ENCODE measurements at regions not wholly inside any gene's neighbourhood (a gene's known extent, or its start where the extent isn't known, plus 50 kb on each side); places are given as distances from the start of the nearest gene placed in this dataset.
"Not testable (repeated sequence)": the region's sequence is repeated elsewhere in the genome, so short reads cannot be mapped to it uniquely, and the experiment has no call there.

GRCh38 chr6:21856844-21857243 is 263.3 kb downstream of the SOX4 start:
- DNase-seq: no peak
- in situ Hi-C loops (cut with HindIII; ENCODE audit: low pct_ligation_motif_present, low pct_unique_long_range_greater_than_20kb, low sequenced_read_pairs): no loop called here

- in situ Hi-C loops (cut with HindIII; ENCODE audit: low pct_ligation_motif_present, low pct_unique_long_range_greater_than_20kb, low sequenced_read_pairs): no loop called here
- no peak for DNase-seq
Observed at GRCh38 chr6:21858076-21858475, 264.5 kb downstream of the SOX4 start.

- no peak for DNase-seq
- in situ Hi-C loops (cut with HindIII; ENCODE audit: low pct_ligation_motif_present, low pct_unique_long_range_greater_than_20kb, low sequenced_read_pairs): no loop called here
Observed at GRCh38 chr6:21859193-21859735, 265.7 kb downstream of the SOX4 start.

GRCh38 chr6:21861942-21862341 is 268.4 kb downstream of the SOX4 start:
- no peak for DNase-seq
- in situ Hi-C loops (cut with HindIII; ENCODE audit: low pct_ligation_motif_present, low pct_unique_long_range_greater_than_20kb, low sequenced_read_pairs): no loop called here

- in situ Hi-C loops (cut with HindIII; ENCODE audit: low pct_ligation_motif_present, low pct_unique_long_range_greater_than_20kb, low sequenced_read_pairs): no loop called here
- no peak for DNase-seq
Observed at GRCh38 chr6:21864206-21864605, 270.7 kb downstream of the SOX4 start.

GRCh38 chr6:21868226-21868625 is 274.7 kb downstream of the SOX4 start:
- in situ Hi-C loops (cut with HindIII; ENCODE audit: low pct_ligation_motif_present, low pct_unique_long_range_greater_than_20kb, low sequenced_read_pairs): no loop called here
- DNase-seq: no peak

- DNase-seq: no peak
- in situ Hi-C loops (cut with HindIII; ENCODE audit: low pct_ligation_motif_present, low pct_unique_long_range_greater_than_20kb, low sequenced_read_pairs): no loop called here
Observed at GRCh38 chr6:21869085-21869771, 275.7 kb downstream of the SOX4 start.

GRCh38 chr6:21870076-21870730 is 276.7 kb downstream of the SOX4 start:
- in situ Hi-C loops (cut with HindIII; ENCODE audit: low pct_ligation_motif_present, low pct_unique_long_range_greater_than_20kb, low sequenced_read_pairs): no loop called here
- no peak for DNase-seq

GRCh38 chr6:21871831-21872230 is 278.3 kb downstream of the SOX4 start:
- in situ Hi-C loops (cut with HindIII; ENCODE audit: low pct_ligation_motif_present, low pct_unique_long_range_greater_than_20kb, low sequenced_read_pairs): no loop called here
- DNase-seq: no peak

- in situ Hi-C loops (cut with HindIII; ENCODE audit: low pct_ligation_motif_present, low pct_unique_long_range_greater_than_20kb, low sequenced_read_pairs): no loop called here
- DNase-seq: no peak
Observed at GRCh38 chr6:21872749-21873148, 279.2 kb downstream of the SOX4 start.

GRCh38 chr6:21873562-21873961 is 280.0 kb downstream of the SOX4 start:
- in situ Hi-C loops (cut with HindIII; ENCODE audit: low pct_ligation_motif_present, low pct_unique_long_range_greater_than_20kb, low sequenced_read_pairs): no loop called here
- no peak for DNase-seq

- DNase-seq: no peak
- in situ Hi-C loops (cut with HindIII; ENCODE audit: low pct_ligation_motif_present, low pct_unique_long_range_greater_than_20kb, low sequenced_read_pairs): no loop called here
Observed at GRCh38 chr6:21874372-21874771, 280.8 kb downstream of the SOX4 start.

- in situ Hi-C loops (cut with HindIII; ENCODE audit: low pct_ligation_motif_present, low pct_unique_long_range_greater_than_20kb, low sequenced_read_pairs); DNase-seq: not testable (repeated sequence)
Observed at GRCh38 chr6:21877037-21877436, 283.5 kb downstream of the SOX4 start.

GRCh38 chr6:21880249-21880648 is 286.7 kb downstream of the SOX4 start:
- DNase-seq; in situ Hi-C loops (cut with HindIII; ENCODE audit: low pct_ligation_motif_present, low pct_unique_long_range_greater_than_20kb, low sequenced_read_pairs): not testable (repeated sequence)

GRCh38 chr6:21881969-21882465 is 288.5 kb downstream of the SOX4 start:
- DNase-seq: no peak
- in situ Hi-C loops (cut with HindIII; ENCODE audit: low pct_ligation_motif_present, low pct_unique_long_range_greater_than_20kb, low sequenced_read_pairs): no loop called here

GRCh38 chr6:21883595-21884328 is 290.2 kb downstream of the SOX4 start:
- DNase-seq: no peak
- in situ Hi-C loops (cut with HindIII; ENCODE audit: low pct_ligation_motif_present, low pct_unique_long_range_greater_than_20kb, low sequenced_read_pairs): no loop called here

- DNase-seq: no peak
- in situ Hi-C loops (cut with HindIII; ENCODE audit: low pct_ligation_motif_present, low pct_unique_long_range_greater_than_20kb, low sequenced_read_pairs): no loop called here
Observed at GRCh38 chr6:21885111-21885510, 291.6 kb downstream of the SOX4 start.

GRCh38 chr6:21885532-21886114 is 292.1 kb downstream of the SOX4 start:
- in situ Hi-C loops (cut with HindIII; ENCODE audit: low pct_ligation_motif_present, low pct_unique_long_range_greater_than_20kb, low sequenced_read_pairs): no loop called here
- peak; percentile 87 for DNase-seq
